ENCODE measurements at regions not wholly inside any gene's neighbourhood (a gene's known extent, or its start where the extent isn't known, plus 50 kb on each side); places are given as distances from the start of the nearest gene placed in this dataset.
A peak's percentile ranks its signal among the peaks of the same experiment; 100 is the strongest.

DNA sequence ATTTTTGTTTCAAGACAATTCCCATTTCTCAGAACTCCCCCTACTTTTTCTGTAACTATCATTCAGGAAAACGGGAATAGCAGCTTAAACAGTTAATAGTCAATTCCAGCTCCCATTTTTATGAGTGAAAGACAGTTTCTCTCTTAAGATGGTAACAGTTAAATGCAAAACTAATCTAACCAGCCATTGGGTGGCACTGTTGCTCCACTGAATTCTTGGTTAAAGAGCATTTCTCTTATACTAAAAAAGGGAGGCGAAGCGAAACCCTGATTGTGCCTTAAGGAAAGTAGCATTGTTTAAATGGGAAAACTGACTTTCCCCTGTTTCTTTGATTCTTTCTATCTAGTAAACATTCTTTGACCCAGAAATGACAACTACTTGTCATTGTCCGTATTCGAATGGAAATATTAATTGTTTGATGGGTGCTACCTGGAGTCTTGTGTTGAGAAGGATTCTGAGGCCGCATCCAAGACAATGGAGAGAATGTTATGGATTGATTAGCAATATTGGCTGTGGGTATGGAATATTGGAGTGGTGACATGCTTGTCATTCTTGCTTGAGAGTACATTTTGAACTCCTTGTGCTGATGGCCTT, 507.8 kb downstream of the MAT2B start:
- no CpG with 5 or more reads among the region's 6 CpGs for whole genome bisulfite sequencing (ENCODE audit: extremely low coverage, insufficient coverage, insufficient read length)
- DNase-seq: peak; percentile 73 to 91
- Histone ChIP-seq H3K4me1 (ENCODE audit: control insufficient read depth in 1 of 2, insufficient read depth in 2 of 2, low read length in 2 of 2) (no peaks in the 10 kb centered on the region), H3K9ac (ENCODE audit: low read length) (no peak overlapping the region), H3K27ac (ENCODE audit: low read depth, low read length) (no peak overlapping the region), H3K9me3 (ENCODE audit: insufficient read depth, low read depth, low read length) (no peaks in the 10 kb centered on the region), H3K79me1 (ENCODE audit: low read length) (no peaks in the 10 kb centered on the region), H2BK5ac (ENCODE audit: low read depth, low read length, poor library complexity) (no peak overlapping the region), H3K36me3 (ENCODE audit: control insufficient read depth in 1 of 2, insufficient read depth in 2 of 2, low read length in 2 of 2) (no peaks in the 10 kb centered on the region), H2BK120ac (ENCODE audit: insufficient read depth, low read length, poor library complexity) (no peak overlapping the region), H2AK5ac (ENCODE audit: low read length) (no peak overlapping the region), H2BK12ac (ENCODE audit: low read length) (no peak overlapping the region), H4K91ac (ENCODE audit: low read depth, low read length) (no peak overlapping the region), H3K14ac (ENCODE audit: low read length) (no peak overlapping the region), H3K4ac (ENCODE audit: low read depth, low read length) (no peak overlapping the region), H3K4me3 (ENCODE audit: low read depth, low read length) (no peak overlapping the region), H3K27me3 (ENCODE audit: insufficient read depth, low read length) (no peaks in the 10 kb centered on the region), H3K18ac (ENCODE audit: low read length) (no peak overlapping the region), H3K79me2 (ENCODE audit: control insufficient read depth, insufficient read depth, low read length, poor library complexity) (no peaks in the 10 kb centered on the region), H2AFZ (ENCODE audit: insufficient read depth, low read length, poor library complexity) (no peak overlapping the region), H3K23ac (ENCODE audit: low read length) (no peak overlapping the region), H4K12ac (ENCODE audit: low read depth, low read length) (no peak overlapping the region), H4K8ac (ENCODE audit: low read depth, low read length) (no peak overlapping the region), H3K4me2 (ENCODE audit: low read length) (no peak overlapping the region)

DNA sequence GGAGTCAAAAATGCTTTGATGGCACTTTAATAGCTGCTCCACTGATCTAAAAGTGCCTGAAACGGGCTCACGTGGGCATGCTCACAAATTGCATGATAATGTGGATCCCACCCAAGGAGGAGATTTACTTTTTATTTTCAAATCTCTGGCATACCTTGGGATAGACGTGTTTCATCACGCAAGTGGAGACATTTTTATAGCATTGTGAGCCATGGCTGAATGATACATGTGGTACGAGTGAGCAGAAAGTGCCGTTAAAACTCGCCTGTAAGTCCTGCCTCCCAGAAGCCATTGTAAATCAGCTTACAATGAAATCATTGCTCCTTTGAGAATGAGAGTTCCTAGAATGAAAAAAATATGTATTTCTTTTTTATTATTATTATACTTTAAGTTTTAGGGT, 514.7 kb downstream of the MAT2B start:
- Histone ChIP-seq H3K79me1 (ENCODE audit: low read length) (no peaks in the 10 kb centered on the region), H4K8ac (ENCODE audit: low read depth, low read length) (no peak overlapping the region), H3K4me3 (ENCODE audit: low read depth, low read length) (no peak overlapping the region), H3K4ac (ENCODE audit: low read depth, low read length) (no peak overlapping the region), H3K9ac (ENCODE audit: low read length) (no peak overlapping the region), H3K4me1 (ENCODE audit: control insufficient read depth in 1 of 2, insufficient read depth in 2 of 2, low read length in 2 of 2) (no peaks in the 10 kb centered on the region), H3K36me3 (ENCODE audit: control insufficient read depth in 1 of 2, insufficient read depth in 2 of 2, low read length in 2 of 2) (no peaks in the 10 kb centered on the region), H3K27ac (ENCODE audit: low read depth, low read length) (no peak overlapping the region), H2BK12ac (ENCODE audit: low read length) (no peak overlapping the region), H2AK5ac (ENCODE audit: low read length) (no peak overlapping the region), H3K4me2 (ENCODE audit: low read length) (no peak overlapping the region), H4K91ac (ENCODE audit: low read depth, low read length) (no peak overlapping the region), H4K12ac (ENCODE audit: low read depth, low read length) (no peak overlapping the region), H3K23ac (ENCODE audit: low read length) (no peak overlapping the region), H3K27me3 (ENCODE audit: insufficient read depth, low read length) (no peaks in the 10 kb centered on the region), H3K79me2 (ENCODE audit: control insufficient read depth, insufficient read depth, low read length, poor library complexity) (no peaks in the 10 kb centered on the region), H2BK120ac (ENCODE audit: insufficient read depth, low read length, poor library complexity) (no peak overlapping the region), H3K18ac (ENCODE audit: low read length) (no peak overlapping the region), H3K14ac (ENCODE audit: low read length) (no peak overlapping the region), H2BK5ac (ENCODE audit: low read depth, low read length, poor library complexity) (no peak overlapping the region), H3K9me3 (ENCODE audit: insufficient read depth, low read depth, low read length) (no peaks in the 10 kb centered on the region), H2AFZ (ENCODE audit: insufficient read depth, low read length, poor library complexity) (no peak overlapping the region)
- no CpG with 5 or more reads among the region's 7 CpGs for WGBS (ENCODE audit: extremely low coverage, insufficient coverage, insufficient read length)
- DNase-seq: no peak

DNA sequence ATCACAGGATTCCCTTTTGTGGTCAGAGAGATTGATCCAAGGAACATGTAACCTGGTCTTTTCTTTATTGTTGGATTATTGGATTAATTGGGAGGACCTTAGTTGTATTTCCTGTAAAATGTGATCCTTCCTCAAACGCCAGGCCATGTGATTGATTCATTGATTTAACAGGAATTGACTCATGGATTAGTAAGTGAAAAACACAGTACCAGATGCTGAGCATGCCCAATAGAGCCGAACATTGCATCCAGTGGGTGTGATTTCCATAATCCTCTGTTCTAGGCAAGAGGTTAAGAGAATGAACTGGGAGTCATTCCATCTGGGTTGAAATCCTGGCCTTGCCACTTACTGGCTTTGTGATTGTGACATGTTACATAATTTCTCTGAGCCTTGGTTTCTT, 522.3 kb downstream of the MAT2B start:
- no peak overlapping the region for H4K91ac ChIP-seq (ENCODE audit: low read depth, low read length)
- no peak overlapping the region for H2BK5ac ChIP-seq (ENCODE audit: low read depth, low read length, poor library complexity)
- H3K9ac ChIP-seq (ENCODE audit: low read length): no peak overlapping the region
- H2BK12ac ChIP-seq (ENCODE audit: low read length): no peak overlapping the region
- H3K27ac ChIP-seq (ENCODE audit: low read depth, low read length): no peak overlapping the region
- no peak overlapping the region for H2BK120ac ChIP-seq (ENCODE audit: insufficient read depth, low read length, poor library complexity)
- DNase-seq: no peak
- no peaks in the 10 kb centered on the region for H3K79me1 ChIP-seq (ENCODE audit: low read length)
- no peak overlapping the region for H4K8ac ChIP-seq (ENCODE audit: low read depth, low read length)
- H3K18ac ChIP-seq (ENCODE audit: low read length): no peak overlapping the region
- H3K4ac ChIP-seq (ENCODE audit: low read depth, low read length): no peak overlapping the region
- no peak overlapping the region for H4K12ac ChIP-seq (ENCODE audit: low read depth, low read length)
- H3K4me1 ChIP-seq (ENCODE audit: control insufficient read depth in 1 of 2, insufficient read depth in 2 of 2, low read length in 2 of 2): no peaks in the 10 kb centered on the region
- no peak overlapping the region for H2AK5ac ChIP-seq (ENCODE audit: low read length)
- H3K79me2 ChIP-seq (ENCODE audit: control insufficient read depth, insufficient read depth, low read length, poor library complexity): no peaks in the 10 kb centered on the region
- no peak overlapping the region for H3K4me3 ChIP-seq (ENCODE audit: low read depth, low read length)
- H3K27me3 ChIP-seq (ENCODE audit: insufficient read depth, low read length): no peaks in the 10 kb centered on the region
- H2AFZ ChIP-seq (ENCODE audit: insufficient read depth, low read length, poor library complexity): no peak overlapping the region
- H3K14ac ChIP-seq (ENCODE audit: low read length): no peak overlapping the region
- no CpG with 5 or more reads among the region's 2 CpGs for WGBS (ENCODE audit: extremely low coverage, insufficient coverage, insufficient read length)
- H3K23ac ChIP-seq (ENCODE audit: low read length): no peak overlapping the region
- H3K36me3 ChIP-seq (ENCODE audit: control insufficient read depth in 1 of 2, insufficient read depth in 2 of 2, low read length in 2 of 2): no peaks in the 10 kb centered on the region
- H3K4me2 ChIP-seq (ENCODE audit: low read length): no peak overlapping the region
- H3K9me3 ChIP-seq (ENCODE audit: insufficient read depth, low read depth, low read length): no peaks in the 10 kb centered on the region

GRCh38 chr5:164038128-164038783, 532.8 kb downstream of the MAT2B start:
- WGBS (ENCODE audit: extremely low coverage, insufficient coverage, insufficient read length): no CpG with 5 or more reads among the region's 3 CpGs
- no peak for DNase-seq
- no peak overlapping the region for H2AK5ac ChIP-seq (ENCODE audit: low read length)
- H3K79me2 ChIP-seq (ENCODE audit: control insufficient read depth, insufficient read depth, low read length, poor library complexity): no peaks in the 10 kb centered on the region
- H4K8ac ChIP-seq (ENCODE audit: low read depth, low read length): no peak overlapping the region
- H3K23ac ChIP-seq (ENCODE audit: low read length): no peak overlapping the region
- no peaks in the 10 kb centered on the region for H3K79me1 ChIP-seq (ENCODE audit: low read length)
- H3K27ac ChIP-seq (ENCODE audit: low read depth, low read length): no peak overlapping the region
- H3K9ac ChIP-seq (ENCODE audit: low read length): no peak overlapping the region
- H2BK120ac ChIP-seq (ENCODE audit: insufficient read depth, low read length, poor library complexity): no peak overlapping the region
- no peaks in the 10 kb centered on the region for H3K9me3 ChIP-seq (ENCODE audit: insufficient read depth, low read depth, low read length)
- no peak overlapping the region for H3K4me3 ChIP-seq (ENCODE audit: low read depth, low read length)
- H3K36me3 ChIP-seq (ENCODE audit: control insufficient read depth in 1 of 2, insufficient read depth in 2 of 2, low read length in 2 of 2): no peaks in the 10 kb centered on the region
- H4K12ac ChIP-seq (ENCODE audit: low read depth, low read length): no peak overlapping the region
- H3K18ac ChIP-seq (ENCODE audit: low read length): no peak overlapping the region
- no peak overlapping the region for H3K4me2 ChIP-seq (ENCODE audit: low read length)
- no peak overlapping the region for H2BK12ac ChIP-seq (ENCODE audit: low read length)
- H2AFZ ChIP-seq (ENCODE audit: insufficient read depth, low read length, poor library complexity): no peak overlapping the region
- H3K14ac ChIP-seq (ENCODE audit: low read length): no peak overlapping the region
- H3K4ac ChIP-seq (ENCODE audit: low read depth, low read length): no peak overlapping the region
- no peaks in the 10 kb centered on the region for H3K27me3 ChIP-seq (ENCODE audit: insufficient read depth, low read length)
- H2BK5ac ChIP-seq (ENCODE audit: low read depth, low read length, poor library complexity): no peak overlapping the region
- H3K4me1 ChIP-seq (ENCODE audit: control insufficient read depth in 1 of 2, insufficient read depth in 2 of 2, low read length in 2 of 2): no peaks in the 10 kb centered on the region
- no peak overlapping the region for H4K91ac ChIP-seq (ENCODE audit: low read depth, low read length)

All from trophoblast cell (in vitro differentiated cells and primary cell).